Hematopoietic multipotent progenitor cell treated with erythropoietin and hydrocortisone succinate and interleukin-3 and kit ligand, for 6 days (in vitro differentiated cells): ENCODE measurements at regions not wholly inside any gene's neighbourhood (a gene's known extent, or its start where the extent isn't known, plus 50 kb on each side); places are given as distances from the start of the nearest gene placed in this dataset.

Source experiments
- DNase-seq: peaks from one replicate; pipeline ENCODE4 v3.0.0-alpha.2; 2015

DNA sequence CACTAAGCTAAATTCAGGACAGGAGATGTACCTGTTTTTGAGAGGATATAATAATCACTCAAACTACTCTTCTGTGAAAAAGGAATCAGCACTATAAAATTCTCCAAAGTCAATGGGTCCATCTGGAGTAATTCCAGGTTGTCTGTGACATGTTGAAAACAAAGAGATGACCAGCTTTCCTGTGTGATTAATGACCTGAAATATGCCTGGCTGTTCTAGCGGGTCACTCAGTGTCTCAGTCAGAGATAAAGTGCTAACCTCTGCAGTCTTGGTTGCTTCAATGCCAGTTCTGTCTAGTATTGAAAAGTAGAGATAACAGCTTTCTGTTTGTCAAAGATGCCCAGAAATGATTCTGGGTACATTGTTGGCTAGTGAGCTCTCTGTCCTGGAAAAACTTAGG, 722.6 kb upstream of the TENM4 start:
- no peak for DNase-seq

GRCh38 chr11:80163011-80163410, 722.2 kb upstream of the TENM4 start:
- DNase-seq, result no peak

- DNase-seq, result no peak
These were observed 721.6 kb upstream of the TENM4 start for GRCh38 chr11:80162387-80162786.

DNA sequence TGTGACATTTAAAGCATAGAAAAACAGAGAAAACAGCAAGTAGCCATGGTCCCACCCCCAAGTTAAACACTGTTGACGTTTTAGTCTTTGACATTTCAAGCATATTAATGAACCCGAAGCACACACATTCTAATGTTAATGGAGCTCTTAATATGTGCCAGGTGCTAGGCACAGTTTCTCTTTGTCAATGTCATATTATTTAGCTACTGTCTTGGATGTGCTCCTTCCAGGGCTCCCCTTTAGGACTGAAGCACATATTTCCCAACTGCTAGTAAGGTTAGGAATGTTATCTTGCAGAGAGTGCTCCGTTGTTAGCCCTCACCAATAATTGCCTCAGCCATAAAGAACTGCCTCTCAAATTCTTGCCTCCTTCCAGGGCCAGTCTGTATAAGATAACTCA, 716.6 kb upstream of the TENM4 start:
- no peak for DNase-seq

- no peak for DNase-seq
These were observed 715.2 kb upstream of the TENM4 start for GRCh38 chr11:80156062-80156461.

DNA sequence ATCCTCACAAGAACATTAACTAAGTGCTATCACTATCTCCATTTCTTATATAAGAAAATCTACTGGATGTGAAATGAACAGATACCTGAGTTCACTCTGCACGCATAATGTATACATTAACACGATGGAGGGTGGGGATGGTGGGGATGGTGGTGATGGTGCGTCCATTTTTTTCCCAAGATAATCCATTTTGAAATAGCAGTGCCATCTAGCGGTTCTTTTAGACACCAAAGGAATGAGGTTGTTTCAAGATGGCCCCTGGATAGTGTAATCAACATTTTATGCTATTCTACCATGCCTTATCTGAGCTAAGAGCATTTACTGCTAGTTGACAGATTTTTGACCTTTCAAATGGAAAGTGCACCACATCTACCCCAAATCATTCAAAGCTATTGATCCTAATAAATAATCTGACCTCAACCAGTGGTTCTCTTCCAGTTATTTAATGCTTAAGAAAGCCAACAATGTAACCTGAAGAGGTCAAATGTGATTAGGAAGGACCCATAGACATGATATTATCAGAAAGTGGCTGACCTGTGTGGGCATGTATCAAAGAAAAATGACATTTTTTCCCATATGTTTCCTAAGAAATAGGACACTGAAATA, 714.7 kb upstream of the TENM4 start:
- DNase-seq, result peak; percentile 50

DNA sequence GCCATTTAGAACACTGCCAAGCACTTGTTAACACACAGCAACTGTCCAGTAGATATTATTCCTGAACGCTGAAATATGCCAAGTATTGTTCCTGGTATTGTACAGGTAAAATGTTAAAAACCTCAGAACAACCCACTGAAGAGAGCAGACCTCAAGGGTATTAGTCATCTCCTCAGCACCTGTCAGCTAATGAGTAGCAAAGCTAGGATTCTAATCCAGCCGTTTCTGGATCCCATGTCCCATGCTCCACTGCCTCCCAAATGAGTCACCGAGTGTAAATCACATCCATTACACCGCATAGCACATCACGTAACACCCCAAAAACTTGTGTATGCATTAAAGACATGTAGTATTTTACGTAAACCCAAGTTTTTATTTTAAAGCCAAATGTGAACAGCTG, 705.4 kb upstream of the TENM4 start:
- no peak for DNase-seq

GRCh38 chr11:80144897-80145594, 704.2 kb upstream of the TENM4 start:
- no peak for DNase-seq

- no peak for DNase-seq
These were observed 696.2 kb upstream of the TENM4 start for GRCh38 chr11:80136991-80137390.

GRCh38 chr11:80129396-80129795, 688.6 kb upstream of the TENM4 start:
- no peak for DNase-seq

GRCh38 chr11:80122211-80122610, 681.4 kb upstream of the TENM4 start:
- no peak for DNase-seq

DNA sequence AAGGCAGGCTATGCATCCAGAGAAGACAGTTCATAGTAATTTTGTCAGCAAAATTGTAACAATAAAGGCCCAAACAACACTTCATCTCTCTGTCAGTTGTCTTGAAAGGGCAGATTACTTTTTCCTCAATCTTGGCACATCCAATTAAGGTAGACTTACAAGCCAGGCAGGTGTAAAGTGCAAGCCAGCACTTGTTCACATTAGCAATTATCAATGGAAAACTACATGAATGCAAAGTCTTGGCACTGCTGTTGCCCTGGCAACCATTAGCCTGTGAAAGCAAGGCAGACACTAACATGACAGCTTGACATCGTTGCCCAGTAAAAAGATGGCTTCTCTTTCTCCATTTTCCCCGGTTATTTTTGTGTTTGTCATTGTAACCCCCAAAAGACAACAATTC, 677.2 kb upstream of the TENM4 start:
- no peak for DNase-seq

DNA sequence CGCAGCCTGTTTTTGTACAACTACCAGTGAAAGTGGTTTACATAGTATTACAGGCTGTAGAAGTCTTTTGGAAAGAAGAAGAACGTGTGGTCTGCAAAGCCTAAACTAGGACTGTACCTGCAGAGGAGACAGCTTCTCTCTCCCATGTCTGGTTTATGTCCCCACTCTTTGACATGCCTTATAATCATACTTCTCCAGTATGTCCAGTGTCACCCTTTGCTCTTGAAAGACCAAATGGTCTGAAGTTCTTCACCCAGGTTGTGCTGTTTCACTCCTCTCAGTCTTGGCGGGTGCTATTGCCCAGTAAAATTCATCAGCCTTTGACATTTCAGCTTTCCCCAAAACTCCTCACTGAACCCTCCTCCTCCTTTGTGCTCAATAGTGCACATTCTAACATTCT, 676.0 kb upstream of the TENM4 start:
- no peak for DNase-seq

DNA sequence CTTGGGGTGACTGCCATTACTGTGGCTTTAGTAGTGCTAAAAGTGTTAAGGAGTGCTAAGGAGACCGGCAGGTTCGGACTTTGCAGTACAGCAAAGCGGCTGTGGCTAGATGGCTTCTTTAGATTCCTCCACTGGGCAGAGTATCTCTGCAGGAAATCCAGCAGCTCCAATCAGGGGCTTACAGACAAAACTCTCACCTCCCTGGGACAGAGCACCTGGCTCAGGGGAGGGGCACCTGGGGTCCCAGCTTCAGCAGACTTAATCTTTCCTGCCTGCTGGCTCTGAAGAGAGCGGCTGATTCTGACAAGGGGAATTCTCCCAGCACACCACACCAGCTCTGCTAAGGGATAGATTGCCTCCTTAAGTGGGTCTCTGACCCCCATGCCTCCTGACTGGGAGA, 668.8 kb upstream of the TENM4 start:
- no peak for DNase-seq

- no peak for DNase-seq
These were observed 668.2 kb upstream of the TENM4 start for GRCh38 chr11:80109031-80109430.

DNA sequence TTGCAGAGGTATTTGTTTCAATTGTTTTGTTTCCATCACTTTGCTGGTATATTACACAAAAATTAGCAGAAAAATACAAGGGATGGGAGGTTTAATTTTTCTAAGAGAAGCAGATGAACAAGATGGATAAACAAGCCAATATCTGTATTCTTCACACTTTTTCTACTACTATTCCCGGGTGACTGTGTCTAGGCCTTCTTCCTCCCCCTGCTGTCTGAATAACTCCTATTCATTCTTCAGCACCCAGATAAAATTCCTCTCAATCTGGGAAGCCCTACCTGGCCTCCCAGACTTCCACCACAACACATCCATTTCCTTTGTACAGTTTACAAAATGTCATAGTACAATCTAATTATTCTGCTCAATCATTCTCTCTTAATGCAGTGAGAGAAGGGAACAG, 666.6 kb upstream of the TENM4 start:
- no peak for DNase-seq

DNA sequence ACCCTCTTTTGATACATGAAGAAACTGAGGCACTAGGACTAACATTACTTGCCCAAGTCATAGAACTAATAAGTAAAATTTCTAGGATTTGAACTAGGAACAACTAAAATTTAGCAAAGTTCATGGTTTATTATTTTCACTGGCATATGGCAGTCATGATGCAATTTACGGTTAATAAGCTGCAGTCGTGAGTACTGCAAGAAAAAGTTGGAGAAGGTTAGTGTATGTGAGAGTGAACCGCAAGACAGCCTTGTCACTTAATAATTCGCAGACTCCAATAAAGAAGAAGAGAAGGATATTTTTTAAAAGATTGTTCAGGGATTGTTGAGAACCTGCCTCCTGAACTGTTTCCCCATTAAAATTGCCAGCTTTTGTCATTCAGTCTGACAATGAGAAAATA, 663.4 kb upstream of the TENM4 start:
- DNase-seq, result no peak

DNA sequence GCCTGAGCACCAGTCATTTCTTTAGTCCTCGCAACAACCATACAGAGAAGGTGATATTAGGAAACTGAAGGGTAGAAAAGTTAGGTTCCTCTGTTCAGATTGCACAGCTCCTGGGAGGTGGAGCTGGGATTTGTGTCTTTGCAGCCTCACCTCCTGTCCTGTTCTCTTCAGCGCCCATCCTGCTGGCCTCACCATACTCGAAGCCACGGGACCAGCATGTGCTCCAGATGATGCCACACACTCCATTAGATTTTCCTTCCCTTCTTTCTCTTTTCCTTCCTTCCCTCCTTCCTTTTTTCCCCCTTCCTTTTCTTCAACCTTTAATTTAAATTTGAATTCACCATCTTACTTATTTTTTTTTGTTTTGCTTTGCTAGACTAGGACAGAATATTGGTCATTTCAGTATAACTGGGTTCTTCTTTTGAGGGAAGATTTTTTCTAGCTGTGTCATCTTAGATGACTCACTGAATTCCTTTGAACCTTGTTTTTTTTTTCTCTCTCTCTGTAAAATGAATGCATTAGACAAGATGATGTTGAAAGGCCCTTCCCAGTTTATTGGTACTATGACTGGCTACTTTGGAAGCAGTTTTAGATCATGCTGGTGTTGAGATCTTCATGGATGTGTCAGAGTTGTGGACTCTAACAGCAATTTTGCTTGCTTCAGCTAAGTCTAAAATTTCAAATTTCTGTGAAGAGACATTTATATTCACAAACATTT, 662.5 kb upstream of the TENM4 start:
- no peak for DNase-seq

GRCh38 chr11:80097146-80097545, 656.3 kb upstream of the TENM4 start:
- no peak for DNase-seq

DNA sequence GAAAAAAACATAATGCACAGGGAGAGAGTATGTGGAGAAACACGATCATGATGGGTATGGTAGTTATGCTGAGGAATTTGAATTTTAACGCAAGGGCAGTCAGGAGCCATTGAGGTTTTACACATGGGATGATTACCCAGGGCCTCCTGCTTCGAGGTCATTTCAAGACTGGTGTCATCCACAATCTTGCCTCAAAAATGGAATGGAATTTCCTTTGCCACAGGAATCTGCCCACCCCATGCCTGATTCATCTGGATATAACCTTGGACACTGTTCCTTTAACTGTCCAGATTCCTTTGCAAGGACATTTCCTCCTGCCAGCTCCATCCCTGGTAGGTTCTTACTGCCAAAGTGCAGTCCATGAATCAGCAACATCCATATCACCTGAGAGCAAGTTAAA, 655.9 kb upstream of the TENM4 start:
- no peak for DNase-seq

GRCh38 chr11:80086496-80087055, 645.7 kb upstream of the TENM4 start:
- no peak for DNase-seq

DNA sequence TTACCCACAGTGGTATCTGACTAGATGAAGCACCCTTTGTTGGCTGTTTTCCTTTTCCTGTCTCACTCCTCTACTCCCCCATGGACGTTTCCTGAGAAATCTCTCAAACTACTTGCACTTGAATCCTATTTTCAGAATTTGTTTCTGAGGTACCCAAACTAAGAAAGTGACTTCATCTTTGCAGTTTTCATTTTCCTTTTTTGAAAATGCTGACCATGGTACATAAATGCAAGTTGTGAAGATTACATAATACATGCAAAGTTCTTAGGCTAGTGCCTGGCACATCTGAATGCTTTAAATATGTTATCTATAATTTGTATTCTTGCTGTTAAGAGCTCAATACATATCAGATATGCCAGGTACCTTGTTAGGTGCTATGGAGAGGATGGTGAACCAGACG, 644.7 kb upstream of the TENM4 start:
- no peak for DNase-seq

DNA sequence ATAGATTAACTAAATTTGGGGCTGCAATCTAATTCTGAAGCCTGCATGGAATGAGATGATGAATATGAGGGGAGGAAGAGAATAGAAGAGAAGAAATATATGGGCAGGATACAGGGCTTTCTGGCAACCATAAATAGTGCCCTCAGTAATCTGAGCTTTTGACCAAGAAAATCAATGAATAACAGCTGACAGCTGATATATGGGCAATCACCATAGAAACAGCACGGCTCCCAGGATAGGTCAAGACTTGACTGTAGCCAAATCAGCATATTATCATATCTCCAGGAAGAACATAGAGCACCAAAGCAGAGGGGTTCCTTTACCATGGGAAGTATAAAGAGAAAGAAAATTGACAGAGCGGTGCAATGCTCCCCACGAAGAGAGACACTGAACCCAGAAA, 643.8 kb upstream of the TENM4 start:
- no peak for DNase-seq

- DNase-seq, result no peak
These were observed 642.7 kb upstream of the TENM4 start for GRCh38 chr11:80083531-80083951.
